Stimulated activated CD4-positive, alpha-beta T cell treated with anti-CD3 and anti-CD28 coated beads, Interleukin-2, amount 100 ng/mL, for 24 hours (primary cell): ENCODE measurements at regions not wholly inside any gene's neighbourhood (a gene's known extent, or its start where the extent isn't known, plus 50 kb on each side); places are given as distances from the start of the nearest gene placed in this dataset.

Experiments
- DNase-seq, 2 donors: peaks; one replicate each; pipeline ENCODE4 v3.0.0-alpha.2; 2020

GRCh38 chr14:71514941-71515919, 417.0 kb upstream of the RGS6 start:
- no peak for DNase-seq

- DNase-seq: no peak
Observed at GRCh38 chr14:71521238-71522135, 410.7 kb upstream of the RGS6 start.

GRCh38 chr14:71523630-71524319, 408.5 kb upstream of the RGS6 start:
- DNase-seq: no peak

GRCh38 chr14:71524320-71524982, 407.8 kb upstream of the RGS6 start:
- DNase-seq: no peak

GRCh38 chr14:71525663-71526221, 406.5 kb upstream of the RGS6 start:
- DNase-seq: no peak

- no peak for DNase-seq
Observed at GRCh38 chr14:71526388-71526787, 405.8 kb upstream of the RGS6 start.

- no peak for DNase-seq
Observed at GRCh38 chr14:71527838-71528237, 404.4 kb upstream of the RGS6 start.

GRCh38 chr14:71529848-71530247, 402.4 kb upstream of the RGS6 start:
- no peak for DNase-seq

- no peak for DNase-seq
Observed at GRCh38 chr14:71532344-71532743, 399.9 kb upstream of the RGS6 start.

- no peak for DNase-seq
Observed at GRCh38 chr14:71532790-71533189, 399.4 kb upstream of the RGS6 start.

GRCh38 chr14:71533390-71533789, 398.8 kb upstream of the RGS6 start:
- DNase-seq: no peak

- DNase-seq: no peak
Observed at GRCh38 chr14:71533800-71534199, 398.4 kb upstream of the RGS6 start.

- DNase-seq: no peak
Observed at GRCh38 chr14:71534506-71534905, 397.7 kb upstream of the RGS6 start.

GRCh38 chr14:71536015-71536740, 396.1 kb upstream of the RGS6 start:
- no peak for DNase-seq

GRCh38 chr14:71536927-71537772, 395.1 kb upstream of the RGS6 start:
- DNase-seq: no peak

GRCh38 chr14:71538288-71538687, 393.9 kb upstream of the RGS6 start:
- DNase-seq: no peak

GRCh38 chr14:71538938-71539649, 393.1 kb upstream of the RGS6 start:
- no peak for DNase-seq

- DNase-seq: no peak
Observed at GRCh38 chr14:71539650-71540285, 392.5 kb upstream of the RGS6 start.

GRCh38 chr14:71541271-71541670, 391.0 kb upstream of the RGS6 start:
- DNase-seq: no peak
